Tibial artery (tissue), 4 donors: ENCODE measurements at regions not wholly inside any gene's neighbourhood (a gene's known extent, or its start where the extent isn't known, plus 50 kb on each side); places are given as distances from the start of the nearest gene placed in this dataset.

Experiments
- DNase-seq, 2 donors: peaks; one replicate each; pipeline ENCODE4 v3.0.0-alpha.2; 2019
- H3K27ac ChIP-seq, 2 donors: fragments of 200-600 bp; sonication (generic) in 1 of 2; 1 replicate in 1 of 2; 2 replicates in 1 of 2; pipeline ENCODE4 v1.5.1; 2018 to 2019; ENCODE audit warnings: mild to moderate bottlenecking in 1 of 2
- H3K27me3 ChIP-seq, 2 donors: fragments of 200-600 bp; sonication (generic) in 1 of 2; one replicate each; pipeline versions ENCODE4 v1.5.1 to v1.6.0; 2016 to 2019
- H3K36me3 ChIP-seq, 3 donors: fragments of 200-600 bp; sonication (generic) in 2 of 3; one replicate each; pipeline ENCODE4 v1.5.1; 2016 to 2019; ENCODE audit warnings: mild to moderate bottlenecking in 2 of 3
- H3K4me1 ChIP-seq, 4 donors: fragments of 200-600 bp; sonication (generic) in 2 of 4; 1 replicate in 3 of 4; 2 replicates in 1 of 4; pipeline ENCODE4 v1.5.1; 2016 to 2019
- H3K4me3 ChIP-seq, 2 donors: fragments of 200-600 bp; sonication (generic) in 1 of 2; 1 replicate in 1 of 2; 2 replicates in 1 of 2; pipeline ENCODE4 v1.5.1; 2018 to 2019; ENCODE audit warnings: mild to moderate bottlenecking in 2 of 2
- H3K9me3 ChIP-seq, 3 donors: fragments of 200-600 bp; sonication (generic) in 1 of 3; one replicate each; pipeline ENCODE4 v1.5.1; 2016 to 2019
- intact Hi-C: fragments of 100-400 bp; cut with DNase I; formaldehyde crosslinking; loops from one replicate; pipeline ENCODE4 v1.15.0; 2023; ENCODE audit warnings: low total_unique reads
- TF ChIP-seq, protein P1 (sequence below), 2 experiments: fragments of 200-600 bp in 1 of 2; fragments of 450-650 bp in 1 of 2; IDR thresholded peaks; one replicate each; pipeline ENCODE4 v1.5.1; 2017 to 2019; ENCODE audit warnings: antibody characterized with exemption in 2 of 2, mild to moderate bottlenecking in 1 of 2, moderate library complexity in 1 of 2

DNA sequence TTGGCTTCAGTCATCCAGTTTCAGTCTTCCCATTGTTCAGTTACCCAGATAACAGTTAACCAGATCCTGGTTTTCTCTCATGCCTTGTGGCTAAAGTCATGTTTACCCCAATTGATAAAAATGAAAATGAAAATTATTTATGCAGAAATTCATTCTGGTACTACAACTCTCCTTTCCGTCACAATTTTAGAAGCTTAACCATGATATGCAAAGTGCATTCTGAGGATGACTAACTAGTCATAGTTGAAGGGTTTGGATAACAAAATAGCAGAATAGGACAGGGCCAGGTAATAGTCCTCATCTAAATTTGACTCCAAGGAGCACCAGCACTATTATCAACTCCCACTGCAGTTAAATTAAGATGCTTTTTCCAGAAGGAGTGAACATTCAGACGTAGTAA lies 94.7 kb downstream of the NTMT2 start:
- DNase-seq: no peak
- Histone ChIP-seq H3K4me1 (no peaks in the 10 kb centered on the region), H3K27me3 (no peaks in the 10 kb centered on the region), H3K9me3 (no peaks in the 10 kb centered on the region), H3K27ac (no peak overlapping the region), H3K4me3 (no peak overlapping the region), H3K36me3 (no peaks in the 10 kb centered on the region)
- intact Hi-C loops: no loop called here
- TF ChIP-seq, protein P1, sequence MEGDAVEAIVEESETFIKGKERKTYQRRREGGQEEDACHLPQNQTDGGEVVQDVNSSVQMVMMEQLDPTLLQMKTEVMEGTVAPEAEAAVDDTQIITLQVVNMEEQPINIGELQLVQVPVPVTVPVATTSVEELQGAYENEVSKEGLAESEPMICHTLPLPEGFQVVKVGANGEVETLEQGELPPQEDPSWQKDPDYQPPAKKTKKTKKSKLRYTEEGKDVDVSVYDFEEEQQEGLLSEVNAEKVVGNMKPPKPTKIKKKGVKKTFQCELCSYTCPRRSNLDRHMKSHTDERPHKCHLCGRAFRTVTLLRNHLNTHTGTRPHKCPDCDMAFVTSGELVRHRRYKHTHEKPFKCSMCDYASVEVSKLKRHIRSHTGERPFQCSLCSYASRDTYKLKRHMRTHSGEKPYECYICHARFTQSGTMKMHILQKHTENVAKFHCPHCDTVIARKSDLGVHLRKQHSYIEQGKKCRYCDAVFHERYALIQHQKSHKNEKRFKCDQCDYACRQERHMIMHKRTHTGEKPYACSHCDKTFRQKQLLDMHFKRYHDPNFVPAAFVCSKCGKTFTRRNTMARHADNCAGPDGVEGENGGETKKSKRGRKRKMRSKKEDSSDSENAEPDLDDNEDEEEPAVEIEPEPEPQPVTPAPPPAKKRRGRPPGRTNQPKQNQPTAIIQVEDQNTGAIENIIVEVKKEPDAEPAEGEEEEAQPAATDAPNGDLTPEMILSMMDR (IDR thresholded peaks at IDR 0.05): no peak

DNA sequence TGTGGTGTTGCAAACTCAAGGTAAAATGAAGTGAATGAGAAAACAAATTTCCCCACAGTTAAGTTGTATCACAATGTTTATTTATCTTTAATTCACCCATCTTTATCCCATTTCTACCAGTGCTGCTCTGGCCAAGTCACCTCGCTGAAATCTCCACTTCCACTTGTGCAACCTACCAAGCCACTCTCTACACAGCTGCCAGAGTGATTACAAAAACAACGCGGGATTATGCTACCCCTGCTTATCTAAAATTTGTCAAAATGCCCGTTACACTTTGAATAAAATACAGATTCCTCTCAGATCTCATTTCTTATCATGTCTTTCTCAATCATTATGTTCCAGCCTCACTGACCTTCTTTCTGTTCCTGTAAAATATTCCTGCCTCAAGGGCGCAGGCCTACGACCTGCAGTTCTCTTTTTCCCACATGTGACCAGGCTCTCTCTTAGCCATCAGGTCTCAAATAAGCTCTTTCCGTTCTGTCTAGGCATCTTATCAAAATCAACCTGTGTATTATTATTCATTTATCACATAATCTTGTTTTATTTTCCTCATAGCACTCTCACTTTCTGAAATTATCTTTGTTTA lies 95.6 kb downstream of the NTMT2 start:
- TF ChIP-seq, protein P1 (IDR thresholded peaks at IDR 0.05): no peak
- Histone ChIP-seq H3K9me3 (no peaks in the 10 kb centered on the region), H3K27ac (no peak overlapping the region), H3K27me3 (no peaks in the 10 kb centered on the region), H3K36me3 (no peaks in the 10 kb centered on the region), H3K4me3 (no peak overlapping the region), H3K4me1 (no peaks in the 10 kb centered on the region)
- intact Hi-C loops: no loop called here
- DNase-seq: no peak

DNA sequence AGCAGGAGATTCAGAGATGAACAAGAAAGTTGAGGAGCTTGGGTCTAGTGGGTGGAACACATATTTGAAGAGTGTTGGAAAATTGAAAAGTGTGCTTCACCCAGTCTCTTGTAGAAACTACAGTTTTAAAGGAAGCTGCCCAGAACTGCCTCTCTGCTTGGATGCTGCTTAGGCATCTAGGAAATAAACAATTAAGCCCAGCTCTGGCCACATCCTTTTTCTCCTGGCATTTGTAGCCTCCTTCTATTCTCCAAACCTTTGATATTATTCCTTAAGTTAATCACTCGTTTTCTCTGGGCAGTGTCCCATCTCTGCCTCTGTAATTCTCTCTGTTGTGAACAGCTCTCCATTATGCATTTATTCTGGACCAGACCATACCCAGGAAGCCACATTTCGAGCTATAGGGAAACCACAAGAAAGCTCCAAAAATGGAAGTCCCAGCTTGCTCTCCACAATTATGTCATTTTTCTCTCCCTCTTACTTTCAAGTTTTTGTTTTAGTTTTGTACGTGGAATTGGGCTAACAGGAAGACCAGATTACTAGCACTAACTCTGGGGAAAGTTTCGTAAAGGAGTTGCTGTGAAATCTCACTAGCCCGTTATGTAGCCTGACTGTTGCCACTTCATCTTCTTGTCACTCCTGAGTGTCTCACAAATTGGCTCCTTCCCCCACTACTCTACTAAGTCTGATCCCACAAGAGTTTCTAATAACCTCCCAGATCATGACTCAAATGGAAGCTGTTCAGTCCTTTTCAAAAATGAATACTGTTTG lies 102.2 kb downstream of the NTMT2 start:
- intact Hi-C loops: no loop called here
- no peak for DNase-seq
- no peaks in the 10 kb centered on the region for H3K36me3 ChIP-seq
- TF ChIP-seq, protein P1 (IDR thresholded peaks at IDR 0.05): no peak
- no peak overlapping the region for H3K27ac ChIP-seq
- no peaks in the 10 kb centered on the region for H3K27me3 ChIP-seq
- H3K4me3 ChIP-seq: no peak overlapping the region
- no peaks in the 10 kb centered on the region for H3K9me3 ChIP-seq
- H3K4me1 ChIP-seq: no peaks in the 10 kb centered on the region

DNA sequence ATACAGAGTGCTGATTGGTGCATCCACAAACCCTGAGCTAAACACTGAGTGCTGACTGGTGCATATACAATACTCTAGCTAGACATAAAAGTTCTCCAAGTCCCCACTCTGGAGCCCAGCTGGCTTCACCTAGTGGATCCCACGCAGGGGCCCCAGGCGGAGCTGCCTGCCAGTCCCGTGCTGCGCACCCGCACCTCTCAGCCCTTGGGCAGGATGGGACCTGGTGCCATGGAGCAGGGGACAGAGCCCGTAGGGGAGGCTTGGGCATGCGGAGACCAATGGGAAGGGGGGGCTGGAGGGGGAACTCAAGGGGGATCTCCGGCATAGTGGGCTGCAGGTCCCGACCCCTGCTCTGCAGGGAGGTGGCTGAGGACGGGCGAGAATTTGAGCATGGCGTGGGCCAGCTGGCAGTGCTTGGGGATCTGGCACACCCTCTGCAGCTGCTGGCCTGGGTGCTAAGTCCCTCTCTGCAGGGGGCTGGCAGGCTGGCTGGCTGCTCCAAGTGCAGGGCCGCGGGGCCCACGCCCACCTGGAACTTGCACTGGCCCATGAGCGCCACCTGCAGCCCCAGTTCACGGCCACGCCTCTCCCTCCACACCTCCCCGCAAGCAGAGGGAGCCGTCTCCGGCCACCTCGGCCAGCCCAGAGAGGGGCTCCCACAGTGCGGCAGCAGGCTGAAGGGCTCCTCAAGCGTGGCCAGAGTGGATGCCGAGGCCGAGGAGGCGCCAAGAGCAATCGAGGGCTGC lies 104.9 kb downstream of the NTMT2 start:
- no peak for DNase-seq
- Histone ChIP-seq H3K9me3 (no peaks in the 10 kb centered on the region), H3K4me3 (no peak overlapping the region), H3K27me3 (no peaks in the 10 kb centered on the region), H3K36me3 (no peaks in the 10 kb centered on the region), H3K4me1 (no peaks in the 10 kb centered on the region), H3K27ac (no peak overlapping the region)
- TF ChIP-seq, protein P1 (IDR thresholded peaks at IDR 0.05): no peak
- intact Hi-C loops: no loop called here

DNA sequence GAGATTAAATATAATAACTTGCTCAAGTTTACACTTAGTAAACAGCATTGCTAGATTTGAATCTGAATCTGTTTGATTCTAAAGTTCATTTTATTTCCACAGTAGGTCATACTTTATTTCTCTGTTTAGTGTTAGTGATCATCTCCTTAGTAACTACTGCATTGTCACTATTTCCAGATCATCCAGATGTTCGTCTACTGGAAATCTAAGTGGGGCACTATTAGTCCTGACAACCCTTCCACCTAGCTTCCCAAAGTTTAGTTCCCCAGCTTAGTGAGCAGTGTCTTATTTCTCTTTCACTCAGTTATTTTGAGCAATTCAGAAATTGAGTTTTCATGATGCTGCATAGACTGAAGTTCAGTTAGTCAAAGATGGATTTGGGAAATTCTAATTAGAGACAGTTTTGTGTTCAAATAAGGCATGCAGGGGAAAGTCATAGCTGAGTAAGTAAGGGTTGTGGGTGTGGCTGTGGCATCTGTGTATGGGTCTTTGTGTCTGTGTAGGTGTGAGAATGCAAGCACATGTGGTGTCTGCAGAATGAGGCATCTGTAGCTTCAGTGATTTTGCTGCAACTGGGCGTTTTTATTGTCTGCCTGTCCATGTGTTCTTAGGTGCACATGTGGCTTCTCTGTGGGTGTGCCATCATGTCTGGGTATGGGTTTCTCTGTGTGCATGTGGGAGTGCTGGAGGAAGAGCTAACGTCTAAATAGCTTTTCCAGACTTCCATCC lies 107.3 kb downstream of the NTMT2 start:
- no peaks in the 10 kb centered on the region for H3K36me3 ChIP-seq
- no peak overlapping the region for H3K4me3 ChIP-seq
- no peaks in the 10 kb centered on the region for H3K27me3 ChIP-seq
- intact Hi-C loops: no loop called here
- no peak for DNase-seq
- no peaks in the 10 kb centered on the region for H3K4me1 ChIP-seq
- H3K9me3 ChIP-seq: no peaks in the 10 kb centered on the region
- no peak overlapping the region for H3K27ac ChIP-seq
- TF ChIP-seq, protein P1 (IDR thresholded peaks at IDR 0.05): no peak
